B cell (primary cell): ENCODE measurements at regions not wholly inside any gene's neighbourhood (a gene's known extent, or its start where the extent isn't known, plus 50 kb on each side); places are given as distances from the start of the nearest gene placed in this dataset.

Experiments used
- ATAC-seq: fragments of 200-7000 bp; cut with Tn5 transposase; one replicate; pipeline ENCODE4 v1.10.0; 2021; ENCODE audit warnings: low read depth, mild to moderate bottlenecking, moderate number of reproducible peaks, moderate library complexity
- CTCF ChIA-PET: fragments of 350-600 bp; sonication (Branson Sonifier 250); formaldehyde crosslinking; loops from one replicate; lab custom pipeline; 2021; ENCODE audit warnings: antibody characterized with exemption, inconsistent platforms; lab: Charles Lee
- POLR2A ChIA-PET: fragments of 350-600 bp; sonication (Branson Sonifier 250); formaldehyde crosslinking; loops from one replicate; lab custom pipeline; 2021; ENCODE audit warnings: antibody characterized with exemption; lab: Charles Lee
- DNase-seq: peaks from one replicate; pipeline ENCODE4 v3.0.0; 2013
- H2AFZ ChIP-seq: 2 replicates; pipeline ENCODE4 v1.6.1; 2012; ENCODE audit warnings: mild to moderate bottlenecking, low read depth, low read length; ENCODE audit not compliant: insufficient read depth, poor library complexity, severe bottlenecking
- H3K27ac ChIP-seq, 2 donors: 1 replicate in 1 of 2; 2 replicates in 1 of 2; pipeline ENCODE4 v1.5.1; 2012 to 2013; ENCODE audit warnings: low read length in 2 of 2, mild to moderate bottlenecking in 2 of 2, moderate library complexity in 1 of 2
- H3K27me3 ChIP-seq, 4 experiments: fragments of 200-600 bp in 1 of 4; sonication (generic) in 1 of 4; replicated peaks in 1 of 4; 1 replicate in 2 of 4; 2 replicates in 2 of 4; pipeline versions ENCODE4 v1.6.1 to v1.7.0; 2013 to 2016; ENCODE audit warnings: low read length in 3 of 4, mild to moderate bottlenecking in 2 of 4, mixed read lengths in 1 of 4, moderate library complexity in 1 of 4; ENCODE audit not compliant: insufficient read depth in 4 of 4, control insufficient read depth in 3 of 4; ENCODE audit errors: control extremely low read depth in 1 of 4
- H3K36me3 ChIP-seq, 2 experiments: replicated peaks in 1 of 2; 1 replicate in 1 of 2; 2 replicates in 1 of 2; pipeline versions ENCODE4 v1.6.1 to v1.7.1; 2013; ENCODE audit warnings: low read length in 1 of 2; ENCODE audit not compliant: insufficient read depth in 2 of 2, control insufficient read depth in 1 of 2; ENCODE audit errors: control extremely low read depth in 1 of 2, extremely low read depth in 1 of 2
- H3K4me1 ChIP-seq, 2 donors: fragments of 200-600 bp in 1 of 2; sonication (generic) in 1 of 2; 1 replicate in 1 of 2; 2 replicates in 1 of 2; pipeline versions ENCODE4 v1.5.1 to v1.6.1; 2013 to 2017; ENCODE audit warnings: low read length in 2 of 2; ENCODE audit not compliant: control insufficient read depth in 2 of 2, insufficient read depth in 2 of 2
- H3K4me2 ChIP-seq: replicated peaks from 2 replicates; pipeline ENCODE3; 2012; ENCODE audit warnings: mild to moderate bottlenecking, low read depth, low read length; ENCODE audit not compliant: poor library complexity, severe bottlenecking
- H3K4me3 ChIP-seq, 5 experiments: fragments of 200-600 bp in 1 of 5; sonication (generic) in 1 of 5; 1 replicate in 3 of 5; 2 replicates in 2 of 5; pipeline versions ENCODE4 v1.5.1 to v1.7.0; 2011 to 2016; ENCODE audit warnings: low read length in 4 of 5, mild to moderate bottlenecking in 4 of 5, low read depth in 2 of 5, control low read depth in 1 of 5, moderate library complexity in 1 of 5; ENCODE audit not compliant: insufficient read depth in 1 of 5; ENCODE audit errors: control extremely low read depth in 1 of 5, extremely low read depth in 1 of 5
- H3K79me2 ChIP-seq: fragments of 200-600 bp; sonication (generic); one replicate; pipeline ENCODE4 v1.6.0; 2016; ENCODE audit warnings: low read length; ENCODE audit not compliant: control insufficient read depth, insufficient read depth
- H3K9ac ChIP-seq: fragments of 200-600 bp; sonication (generic); 2 replicates; pipeline ENCODE4 v1.6.1; 2017; ENCODE audit warnings: mild to moderate bottlenecking, low read length, moderate library complexity
- H3K9me3 ChIP-seq, 3 donors: one replicate each; pipeline versions ENCODE4 v1.6.1 to v1.7.1; 2013; ENCODE audit warnings: low read length in 2 of 3; ENCODE audit not compliant: control insufficient read depth in 2 of 3, insufficient read depth in 1 of 3; ENCODE audit errors: control extremely low read depth in 1 of 3
- H4K20me1 ChIP-seq: 2 replicates; pipeline ENCODE4 v1.6.0; 2012; ENCODE audit warnings: mild to moderate bottlenecking, low read length; ENCODE audit not compliant: insufficient read depth, control insufficient read depth, poor library complexity, severe bottlenecking
- H3K27ac Mint-ChIP-seq: one replicate; pipeline ENCODE4 v1.8.0; 2021; ENCODE audit warnings: mixed read lengths
- H3K27me3 Mint-ChIP-seq: one replicate; pipeline ENCODE4 v1.8.0; 2021; ENCODE audit warnings: mixed read lengths
- H3K4me1 Mint-ChIP-seq: one replicate; pipeline ENCODE4 v1.8.0; 2021; ENCODE audit warnings: mixed read lengths
- H3K4me3 Mint-ChIP-seq: one replicate; pipeline ENCODE4 v1.8.0; 2021; ENCODE audit warnings: mixed read lengths
- H3K9me3 Mint-ChIP-seq: one replicate; pipeline ENCODE4 v1.8.0; 2022; ENCODE audit warnings: mixed read lengths; ENCODE audit not compliant: insufficient read depth
- EZH2 ChIP-seq: IDR thresholded peaks from 2 replicates; pipeline ENCODE4 v1.6.1; 2012; ENCODE audit warnings: borderline replicate concordance, low read depth, mild to moderate bottlenecking, moderate library complexity, low read length; ENCODE audit not compliant: insufficient read depth, poor library complexity, severe bottlenecking
- WGBS: methylation state at CpG from one replicate; pipeline ENCODE4 v1.1.5; 2013; ENCODE audit warnings: missing lambda C conversion rate; ENCODE audit not compliant: insufficient coverage; 5-methylcytosine and 5-hydroxymethylcytosine counted together
- intact Hi-C: fragments of 100-400 bp; cut with micrococcal nuclease; formaldehyde crosslinking; loops from one replicate; pipeline ENCODE4 v1.10.0; 2022
- TF ChIP-seq, protein P1 (sequence below): fragments of 200-600 bp; IDR thresholded peaks from one replicate; pipeline ENCODE4 v1.8.0; 2022; ENCODE audit warnings: antibody characterized with exemption, mild to moderate bottlenecking

DNA sequence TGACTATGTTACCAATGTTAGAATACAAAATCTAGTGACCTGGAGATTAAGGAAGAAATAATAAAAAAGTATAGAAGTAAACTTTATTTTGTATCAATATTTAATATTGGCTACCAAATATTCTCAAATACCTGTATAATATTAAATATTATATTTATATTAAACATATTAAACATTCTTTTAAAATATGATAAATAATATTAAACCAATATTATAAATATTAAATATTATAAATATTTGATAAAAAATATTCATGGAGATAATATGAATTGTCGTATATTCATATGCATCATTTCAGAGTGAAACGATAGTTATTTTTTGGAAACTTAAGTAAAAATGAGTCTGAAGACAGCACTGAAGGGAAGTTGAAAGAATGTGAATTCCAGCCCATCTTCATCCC, 571.2 kb upstream of the KLF12 start:
- no peaks in the 10 kb centered on the region for H3K4me1 ChIP-seq
- no peaks in the 10 kb centered on the region for H3K27me3 ChIP-seq
- H3K79me2 ChIP-seq = no peaks in the 10 kb centered on the region
- ATAC-seq (no peak), DNase-seq (no peak)
- H3K9me3 ChIP-seq = no peaks in the 10 kb centered on the region
- no peak overlapping the region for H2AFZ ChIP-seq
- no peaks in the 10 kb centered on the region for H3K27me3 Mint-ChIP-seq
- H3K4me3 Mint-ChIP-seq = no peak overlapping the region
- no peaks in the 10 kb centered on the region for H4K20me1 ChIP-seq
- CTCF ChIA-PET = no interaction called here
- H3K36me3 ChIP-seq = no peaks in the 10 kb centered on the region
- no peaks in the 10 kb centered on the region for H3K4me1 Mint-ChIP-seq
- no peak for TF ChIP-seq EZH2
- TF ChIP-seq, protein P1, sequence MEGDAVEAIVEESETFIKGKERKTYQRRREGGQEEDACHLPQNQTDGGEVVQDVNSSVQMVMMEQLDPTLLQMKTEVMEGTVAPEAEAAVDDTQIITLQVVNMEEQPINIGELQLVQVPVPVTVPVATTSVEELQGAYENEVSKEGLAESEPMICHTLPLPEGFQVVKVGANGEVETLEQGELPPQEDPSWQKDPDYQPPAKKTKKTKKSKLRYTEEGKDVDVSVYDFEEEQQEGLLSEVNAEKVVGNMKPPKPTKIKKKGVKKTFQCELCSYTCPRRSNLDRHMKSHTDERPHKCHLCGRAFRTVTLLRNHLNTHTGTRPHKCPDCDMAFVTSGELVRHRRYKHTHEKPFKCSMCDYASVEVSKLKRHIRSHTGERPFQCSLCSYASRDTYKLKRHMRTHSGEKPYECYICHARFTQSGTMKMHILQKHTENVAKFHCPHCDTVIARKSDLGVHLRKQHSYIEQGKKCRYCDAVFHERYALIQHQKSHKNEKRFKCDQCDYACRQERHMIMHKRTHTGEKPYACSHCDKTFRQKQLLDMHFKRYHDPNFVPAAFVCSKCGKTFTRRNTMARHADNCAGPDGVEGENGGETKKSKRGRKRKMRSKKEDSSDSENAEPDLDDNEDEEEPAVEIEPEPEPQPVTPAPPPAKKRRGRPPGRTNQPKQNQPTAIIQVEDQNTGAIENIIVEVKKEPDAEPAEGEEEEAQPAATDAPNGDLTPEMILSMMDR = no peak
- POLR2A ChIA-PET = no interaction called here
- H3K9ac ChIP-seq = no peak overlapping the region
- H3K4me2 ChIP-seq = no peak overlapping the region
- H3K27ac ChIP-seq = no peak overlapping the region
- H3K4me3 ChIP-seq = no peak overlapping the region
- intact Hi-C loops = no loop called here
- no peaks in the 10 kb centered on the region for H3K9me3 Mint-ChIP-seq
- no CpG with 5 or more reads among the region's 2 CpGs for WGBS
- H3K27ac Mint-ChIP-seq = no peak overlapping the region

- H4K20me1 ChIP-seq = no peaks in the 10 kb centered on the region
- no peaks in the 10 kb centered on the region for H3K9me3 Mint-ChIP-seq
- WGBS = 98% methylated on average over 3 of the region's 3 CpGs
- H3K4me1 ChIP-seq = no peaks in the 10 kb centered on the region
- ChIA-PET CTCF (no interaction called here), POLR2A (no interaction called here)
- H3K4me2 ChIP-seq = no peak overlapping the region
- TF ChIP-seq, protein P1 = no peak
- TF ChIP-seq EZH2 = no peak
- no peaks in the 10 kb centered on the region for H3K79me2 ChIP-seq
- DNase-seq = no peak
- H3K27me3 Mint-ChIP-seq = no peaks in the 10 kb centered on the region
- H2AFZ ChIP-seq = no peak overlapping the region
- no peak overlapping the region for H3K9ac ChIP-seq
- H3K27ac Mint-ChIP-seq = no peak overlapping the region
- no peaks in the 10 kb centered on the region for H3K27me3 ChIP-seq
- no peak overlapping the region for H3K4me3 Mint-ChIP-seq
- no peak overlapping the region for H3K27ac ChIP-seq
- no peak for ATAC-seq
- H3K4me3 ChIP-seq = no peak overlapping the region
- intact Hi-C loops = no loop called here
- no peaks in the 10 kb centered on the region for H3K9me3 ChIP-seq
- H3K36me3 ChIP-seq = no peaks in the 10 kb centered on the region
- no peaks in the 10 kb centered on the region for H3K4me1 Mint-ChIP-seq
These were observed 569.7 kb upstream of the KLF12 start for GRCh38 chr13:74703855-74704387.
